ENCODE measurements at regions not wholly inside any gene's neighbourhood (a gene's known extent, or its start where the extent isn't known, plus 50 kb on each side); places are given as distances from the start of the nearest gene placed in this dataset.

DNA sequence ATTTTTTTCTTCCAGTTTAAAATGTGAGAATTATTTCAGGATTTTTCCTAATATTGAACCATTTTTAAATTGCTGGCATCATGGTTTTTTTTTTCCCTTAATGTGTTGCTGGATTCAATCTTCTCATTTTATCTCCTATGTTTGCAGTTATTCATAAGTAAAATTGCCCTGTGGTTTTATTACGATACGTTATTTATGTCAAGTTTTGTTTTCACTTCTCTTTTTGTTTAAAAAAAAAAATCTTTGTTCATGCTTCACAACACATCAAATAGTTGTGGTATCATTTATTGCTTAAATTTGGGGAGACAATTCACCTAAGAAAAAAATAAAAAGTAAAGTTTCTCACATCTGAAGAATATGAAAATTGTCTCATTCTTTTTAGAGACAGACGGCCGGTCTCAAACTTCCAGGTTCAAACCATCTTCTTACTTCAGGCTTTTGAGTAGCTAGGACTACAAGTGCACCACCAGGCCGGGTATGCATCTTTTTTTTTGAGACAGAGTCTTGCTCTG is 239.3 kb upstream of the ID4 start:
- no peak overlapping the region for H3K4me2 ChIP-seq (ENCODE audit: low read length)
- H3K4me1 ChIP-seq, result no peaks in the 10 kb centered on the region
- no peak overlapping the region for H3K9ac ChIP-seq
- TF ChIP-seq, protein P1, sequence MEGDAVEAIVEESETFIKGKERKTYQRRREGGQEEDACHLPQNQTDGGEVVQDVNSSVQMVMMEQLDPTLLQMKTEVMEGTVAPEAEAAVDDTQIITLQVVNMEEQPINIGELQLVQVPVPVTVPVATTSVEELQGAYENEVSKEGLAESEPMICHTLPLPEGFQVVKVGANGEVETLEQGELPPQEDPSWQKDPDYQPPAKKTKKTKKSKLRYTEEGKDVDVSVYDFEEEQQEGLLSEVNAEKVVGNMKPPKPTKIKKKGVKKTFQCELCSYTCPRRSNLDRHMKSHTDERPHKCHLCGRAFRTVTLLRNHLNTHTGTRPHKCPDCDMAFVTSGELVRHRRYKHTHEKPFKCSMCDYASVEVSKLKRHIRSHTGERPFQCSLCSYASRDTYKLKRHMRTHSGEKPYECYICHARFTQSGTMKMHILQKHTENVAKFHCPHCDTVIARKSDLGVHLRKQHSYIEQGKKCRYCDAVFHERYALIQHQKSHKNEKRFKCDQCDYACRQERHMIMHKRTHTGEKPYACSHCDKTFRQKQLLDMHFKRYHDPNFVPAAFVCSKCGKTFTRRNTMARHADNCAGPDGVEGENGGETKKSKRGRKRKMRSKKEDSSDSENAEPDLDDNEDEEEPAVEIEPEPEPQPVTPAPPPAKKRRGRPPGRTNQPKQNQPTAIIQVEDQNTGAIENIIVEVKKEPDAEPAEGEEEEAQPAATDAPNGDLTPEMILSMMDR (IDR thresholded peaks at IDR 0.05), result no peak
- H3K79me2 ChIP-seq, result no peaks in the 10 kb centered on the region
- H3K27ac ChIP-seq, result no peak overlapping the region
- H3K36me3 ChIP-seq (ENCODE audit: control insufficient read depth, insufficient read depth, low read length), result no peaks in the 10 kb centered on the region
- H3K4me3 ChIP-seq (ENCODE audit: low read depth, low read length), result no peak overlapping the region
- no peaks in the 10 kb centered on the region for H3K9me3 ChIP-seq (ENCODE audit: control insufficient read depth, low read length)
- H3K27me3 ChIP-seq (ENCODE audit: control insufficient read depth, insufficient read depth, low read length), result no peaks in the 10 kb centered on the region
- H2AFZ ChIP-seq, result no peak overlapping the region

DNA sequence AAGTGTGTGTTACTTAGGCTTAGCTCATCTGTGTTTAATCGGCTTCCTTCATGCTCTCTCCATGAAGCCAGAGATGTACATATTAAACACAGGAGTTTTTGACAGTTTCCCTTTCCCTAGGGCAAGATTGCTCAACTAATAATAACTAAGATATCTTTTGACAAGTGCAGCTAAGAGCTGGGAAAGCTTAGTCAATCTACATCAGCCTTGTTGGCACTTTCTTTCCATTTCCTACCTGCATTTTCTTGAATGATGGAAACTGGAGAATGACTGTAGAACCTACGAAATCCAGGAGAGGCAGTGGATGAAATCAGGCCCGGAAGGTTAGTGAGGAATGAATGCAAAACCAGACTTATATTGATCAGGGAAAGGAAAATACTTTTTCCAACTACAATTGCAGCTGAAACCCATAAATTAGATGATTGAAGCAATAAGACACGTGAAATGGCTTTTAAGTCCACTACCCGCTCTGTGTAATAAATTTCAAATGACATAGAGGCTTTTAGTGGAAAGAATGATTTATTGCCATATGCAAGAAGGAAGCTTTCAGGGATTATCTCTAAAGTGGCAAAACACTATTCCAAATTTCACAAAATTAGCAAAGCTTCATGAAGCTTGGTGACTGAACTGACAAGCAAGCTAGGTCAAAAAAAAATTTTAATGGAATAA is 237.2 kb upstream of the ID4 start:
- TF ChIP-seq, protein P1 (IDR thresholded peaks at IDR 0.05), result no peak
- no peak overlapping the region for H3K4me3 ChIP-seq (ENCODE audit: low read depth, low read length)
- no peak overlapping the region for H3K27ac ChIP-seq

DNA sequence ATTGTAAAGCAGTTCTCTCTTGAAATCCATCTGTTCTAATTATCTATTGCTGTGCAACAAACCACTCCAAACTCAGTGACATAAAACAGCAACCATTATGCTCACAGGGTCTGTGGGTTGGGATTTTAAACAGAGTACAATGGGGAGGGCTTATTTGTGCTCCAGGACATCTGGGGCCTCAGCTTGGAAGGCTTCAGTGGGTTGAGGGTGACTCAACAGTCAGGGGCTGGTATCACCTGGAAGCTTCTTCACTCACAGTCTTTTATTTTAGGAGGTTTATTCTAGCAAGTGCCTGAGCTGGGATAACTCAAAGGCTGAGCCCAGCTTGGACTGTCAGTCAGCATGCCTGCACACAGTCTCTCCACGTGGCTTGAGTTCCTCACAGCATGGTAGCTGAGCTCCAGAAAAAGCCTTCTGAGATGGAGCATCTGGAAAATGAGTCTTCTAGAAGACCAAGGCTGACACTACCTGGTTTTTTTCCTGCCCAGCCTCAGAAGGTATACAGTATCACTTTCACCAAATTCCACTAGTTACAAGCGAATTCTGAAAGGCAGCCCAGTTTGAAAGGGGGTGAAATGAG is 234.6 kb upstream of the ID4 start:
- Histone ChIP-seq H3K4me3 (ENCODE audit: low read depth, low read length) (no peak overlapping the region), H2AFZ (no peak overlapping the region), H3K9me3 (ENCODE audit: control insufficient read depth, low read length) (no peaks in the 10 kb centered on the region), H3K27ac (no peak overlapping the region), H3K79me2 (no peaks in the 10 kb centered on the region), H3K27me3 (ENCODE audit: control insufficient read depth, insufficient read depth, low read length) (no peaks in the 10 kb centered on the region), H3K4me1 (no peaks in the 10 kb centered on the region), H3K9ac (no peak overlapping the region), H3K36me3 (ENCODE audit: control insufficient read depth, insufficient read depth, low read length) (no peaks in the 10 kb centered on the region), H3K4me2 (ENCODE audit: low read length) (no peak overlapping the region)
- TF ChIP-seq, protein P1 (IDR thresholded peaks at IDR 0.05), result no peak

More for the DNA sequence above, 237.2 kb upstream of the ID4 start:
- Histone ChIP-seq H3K27me3 (ENCODE audit: control insufficient read depth, insufficient read depth, low read length) (no peaks in the 10 kb centered on the region), H2AFZ (no peak overlapping the region), H3K36me3 (ENCODE audit: control insufficient read depth, insufficient read depth, low read length) (no peaks in the 10 kb centered on the region), H3K9me3 (ENCODE audit: control insufficient read depth, low read length) (no peaks in the 10 kb centered on the region), H3K4me1 (no peaks in the 10 kb centered on the region), H3K9ac (no peak overlapping the region), H3K4me2 (ENCODE audit: low read length) (no peak overlapping the region), H3K79me2 (no peaks in the 10 kb centered on the region)

DNA sequence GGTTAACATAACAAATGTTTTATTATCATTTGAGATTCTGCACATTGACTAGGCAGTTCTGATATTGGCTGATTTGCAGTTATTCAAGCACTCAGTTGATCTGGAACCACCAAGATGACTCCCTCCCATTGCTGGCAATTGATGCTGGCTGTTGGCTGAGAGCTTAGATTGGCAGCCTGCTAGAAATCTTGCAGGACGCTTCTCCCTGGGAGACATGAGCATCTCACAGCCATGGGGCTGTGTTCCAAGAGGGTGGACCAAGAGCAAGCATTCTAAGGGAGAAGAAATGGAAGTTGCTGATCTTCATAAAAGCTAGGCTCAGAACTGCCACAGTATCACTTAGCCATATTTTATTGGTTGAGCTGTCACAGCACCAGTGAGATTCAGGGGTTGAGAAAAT is 233.4 kb upstream of the ID4 start:
- TF ChIP-seq, protein P1 (IDR thresholded peaks at IDR 0.05), result no peak
- no peaks in the 10 kb centered on the region for H3K79me2 ChIP-seq
- H3K27ac ChIP-seq, result no peak overlapping the region
- no peak overlapping the region for H3K4me2 ChIP-seq (ENCODE audit: low read length)
- no peaks in the 10 kb centered on the region for H3K36me3 ChIP-seq (ENCODE audit: control insufficient read depth, insufficient read depth, low read length)
- H3K9me3 ChIP-seq (ENCODE audit: control insufficient read depth, low read length), result no peaks in the 10 kb centered on the region
- H3K4me1 ChIP-seq, result no peaks in the 10 kb centered on the region
- H2AFZ ChIP-seq, result no peak overlapping the region
- no peaks in the 10 kb centered on the region for H3K27me3 ChIP-seq (ENCODE audit: control insufficient read depth, insufficient read depth, low read length)
- no peak overlapping the region for H3K4me3 ChIP-seq (ENCODE audit: low read depth, low read length)
- H3K9ac ChIP-seq, result no peak overlapping the region

DNA sequence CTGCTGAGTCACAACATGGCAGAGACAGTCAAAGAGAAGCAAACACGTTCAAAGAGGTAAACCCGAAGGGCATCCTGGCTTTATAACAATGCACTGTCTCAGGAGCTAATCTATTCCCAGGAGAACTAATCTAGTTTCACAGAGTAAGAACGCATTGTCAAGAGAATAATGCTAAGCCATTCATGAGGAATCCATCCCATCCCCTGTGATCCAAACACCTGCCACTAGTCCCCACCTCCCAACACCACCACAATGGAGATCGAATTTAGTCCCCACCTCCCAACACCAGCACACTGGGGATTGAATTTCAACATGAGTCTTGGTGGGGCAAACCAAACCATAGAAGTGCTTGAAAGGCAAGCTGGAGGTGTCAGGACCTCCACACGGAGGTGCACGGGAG is 231.5 kb upstream of the ID4 start:
- TF ChIP-seq, protein P1 (IDR thresholded peaks at IDR 0.05), result no peak
- Histone ChIP-seq H3K4me2 (ENCODE audit: low read length) (no peak overlapping the region), H3K9me3 (ENCODE audit: control insufficient read depth, low read length) (no peaks in the 10 kb centered on the region), H3K36me3 (ENCODE audit: control insufficient read depth, insufficient read depth, low read length) (no peaks in the 10 kb centered on the region), H3K4me3 (ENCODE audit: low read depth, low read length) (no peak overlapping the region), H3K4me1 (no peaks in the 10 kb centered on the region), H2AFZ (no peak overlapping the region), H3K27ac (no peak overlapping the region), H3K9ac (no peak overlapping the region), H3K79me2 (no peaks in the 10 kb centered on the region), H3K27me3 (ENCODE audit: control insufficient read depth, insufficient read depth, low read length) (no peaks in the 10 kb centered on the region)

All from parathyroid adenoma (tissue), 2 donors.